Fibroblast of mammary gland (primary cell): ENCODE measurements at regions not wholly inside any gene's neighbourhood (a gene's known extent, or its start where the extent isn't known, plus 50 kb on each side); places are given as distances from the start of the nearest gene placed in this dataset.
A peak's percentile ranks its signal among the peaks of the same experiment; 100 is the strongest.

ENCODE experiments used
- DNase-seq: peaks from one replicate; pipeline ENCODE4 v3.0.0-alpha.2; 2010; ENCODE audit warnings: low read depth
- H3K4me3 ChIP-seq: 2 replicates; pipeline ENCODE4 v1.5.1; 2011; ENCODE audit warnings: low read depth, mild to moderate bottlenecking, low read length, moderate library complexity; ENCODE audit not compliant: control insufficient read depth
- TF ChIP-seq, protein P1 (sequence below): conservative IDR thresholded peaks from 2 replicates; pipeline ENCODE4 v1.5.1; 2011; ENCODE audit warnings: low read depth, low read length, inconsistent platforms; ENCODE audit not compliant: control insufficient read depth, insufficient read depth

DNA sequence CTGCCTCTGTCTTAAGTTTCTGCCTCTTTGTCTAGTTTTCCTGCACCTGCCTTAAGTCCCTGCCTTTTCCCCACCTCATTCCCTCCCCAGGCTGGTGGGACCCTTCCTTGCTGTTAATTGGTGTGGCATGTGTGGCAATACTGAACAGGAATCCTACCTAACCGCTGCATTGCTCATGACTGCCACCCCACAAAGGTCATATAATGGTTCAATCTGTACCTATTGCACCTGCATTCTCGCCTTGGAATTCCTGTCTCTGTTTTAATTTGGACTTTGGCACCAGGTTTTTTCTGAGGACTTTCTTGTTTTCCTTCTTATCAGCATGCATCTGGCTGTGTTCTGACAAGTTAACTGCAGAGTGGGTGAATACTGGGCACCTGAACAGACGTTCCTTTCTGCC lies 966.2 kb upstream of the TMEM132C start:
- TF ChIP-seq, protein P1, sequence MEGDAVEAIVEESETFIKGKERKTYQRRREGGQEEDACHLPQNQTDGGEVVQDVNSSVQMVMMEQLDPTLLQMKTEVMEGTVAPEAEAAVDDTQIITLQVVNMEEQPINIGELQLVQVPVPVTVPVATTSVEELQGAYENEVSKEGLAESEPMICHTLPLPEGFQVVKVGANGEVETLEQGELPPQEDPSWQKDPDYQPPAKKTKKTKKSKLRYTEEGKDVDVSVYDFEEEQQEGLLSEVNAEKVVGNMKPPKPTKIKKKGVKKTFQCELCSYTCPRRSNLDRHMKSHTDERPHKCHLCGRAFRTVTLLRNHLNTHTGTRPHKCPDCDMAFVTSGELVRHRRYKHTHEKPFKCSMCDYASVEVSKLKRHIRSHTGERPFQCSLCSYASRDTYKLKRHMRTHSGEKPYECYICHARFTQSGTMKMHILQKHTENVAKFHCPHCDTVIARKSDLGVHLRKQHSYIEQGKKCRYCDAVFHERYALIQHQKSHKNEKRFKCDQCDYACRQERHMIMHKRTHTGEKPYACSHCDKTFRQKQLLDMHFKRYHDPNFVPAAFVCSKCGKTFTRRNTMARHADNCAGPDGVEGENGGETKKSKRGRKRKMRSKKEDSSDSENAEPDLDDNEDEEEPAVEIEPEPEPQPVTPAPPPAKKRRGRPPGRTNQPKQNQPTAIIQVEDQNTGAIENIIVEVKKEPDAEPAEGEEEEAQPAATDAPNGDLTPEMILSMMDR: no peak

DNA sequence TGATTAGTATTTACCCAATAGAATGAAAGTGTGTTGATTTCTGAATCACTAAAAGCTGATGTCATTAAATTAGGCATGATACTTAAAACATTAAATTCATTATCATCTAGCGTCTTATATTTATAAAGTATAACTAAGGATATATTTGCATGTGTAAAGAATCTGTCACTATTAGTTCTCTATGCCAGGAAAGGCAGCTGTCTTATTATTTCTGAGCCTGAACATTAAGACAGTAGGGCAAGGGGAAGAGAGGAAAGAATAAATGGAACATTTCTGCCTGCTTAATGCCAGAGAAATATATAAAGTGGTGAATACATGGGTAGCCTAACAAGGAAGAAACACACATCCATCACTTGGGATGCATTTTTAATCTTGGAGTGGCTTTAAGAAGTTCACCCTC lies 965.1 kb upstream of the TMEM132C start:
- no peak for DNase-seq
- TF ChIP-seq, protein P1: no peak
- H3K4me3 ChIP-seq: no peak overlapping the region

More for the DNA sequence above, 966.2 kb upstream of the TMEM132C start:
- no peak overlapping the region for H3K4me3 ChIP-seq
- DNase-seq: no peak

- TF ChIP-seq, protein P1: no peak
- DNase-seq: no peak
- no peak overlapping the region for H3K4me3 ChIP-seq
Measured at GRCh38 chr12:127304751-127305725, 961.9 kb upstream of the TMEM132C start.

DNA sequence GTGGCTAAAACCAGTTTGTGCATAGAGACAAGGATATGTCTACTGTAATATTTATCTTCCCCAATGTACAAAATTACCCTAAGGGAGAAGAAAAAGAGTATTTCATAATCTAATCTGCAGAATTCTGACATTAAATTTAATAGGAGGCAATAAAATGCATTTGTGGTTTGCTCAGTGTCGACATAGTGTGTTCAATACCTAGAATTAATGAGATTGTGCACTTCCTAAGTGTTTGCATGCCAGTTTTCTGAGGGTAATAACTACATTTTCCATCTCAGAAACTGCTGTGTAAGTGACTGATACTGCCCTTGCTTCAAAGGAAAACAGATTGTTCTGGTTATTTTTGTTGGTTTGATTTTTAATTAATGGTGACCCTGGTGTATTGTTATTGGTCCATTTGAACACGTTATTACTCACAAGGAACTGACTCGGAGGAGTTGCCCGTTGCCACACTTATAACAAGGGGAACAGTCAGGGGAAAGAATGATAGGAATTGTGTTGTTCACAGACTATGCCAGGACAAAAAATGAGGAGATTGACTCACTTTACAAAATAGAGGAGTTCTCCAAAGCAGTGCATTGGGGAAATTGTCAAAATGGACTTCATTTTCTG lies 960.3 kb upstream of the TMEM132C start:
- peak; percentile 53 for DNase-seq
- no peak overlapping the region for H3K4me3 ChIP-seq
- TF ChIP-seq, protein P1: no peak

GRCh38 chr12:127307528-127307927 lies 959.4 kb upstream of the TMEM132C start:
- TF ChIP-seq, protein P1: no peak
- H3K4me3 ChIP-seq: no peak overlapping the region
- no peak for DNase-seq

DNA sequence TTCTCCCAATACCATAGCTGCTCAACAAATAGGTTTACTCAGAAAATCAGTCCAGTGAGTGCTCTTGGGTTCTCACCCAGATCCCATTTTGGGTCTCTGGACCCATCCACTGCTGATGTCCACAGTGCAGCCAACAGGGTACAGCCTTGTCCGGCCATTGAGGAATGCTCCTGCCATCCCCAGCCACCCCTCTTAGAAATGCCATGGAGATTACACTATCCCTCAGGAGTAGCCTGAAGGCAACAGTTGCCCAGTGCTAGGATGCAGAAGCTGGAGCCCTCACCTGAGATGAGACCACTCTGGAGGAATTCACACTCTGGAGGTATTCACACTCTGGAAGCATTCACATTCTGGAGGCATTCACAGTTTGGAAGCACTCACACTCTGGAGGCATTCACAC lies 958.8 kb upstream of the TMEM132C start:
- no peak overlapping the region for H3K4me3 ChIP-seq
- TF ChIP-seq, protein P1: no peak
- DNase-seq: no peak
